Stimulated activated CD4-positive, alpha-beta T cell treated with anti-CD3 and anti-CD28 coated beads, TNF-alpha, amount 100 ng/mL, for 24 hours (primary cell): ENCODE measurements at regions not wholly inside any gene's neighbourhood (a gene's known extent, or its start where the extent isn't known, plus 50 kb on each side); places are given as distances from the start of the nearest gene placed in this dataset.

Source experiments
- DNase-seq, 3 experiments: peaks; one replicate each; pipeline ENCODE4 v3.0.0-alpha.2; 2020; ENCODE audit warnings: low read depth in 3 of 3

GRCh38 chr16:80489173-80489572, 51.6 kb upstream of the DYNLRB2 start:
- no peak for DNase-seq

GRCh38 chr16:80488167-80488566, 52.6 kb upstream of the DYNLRB2 start:
- no peak for DNase-seq

GRCh38 chr16:80480664-80481063, 60.1 kb upstream of the DYNLRB2 start:
- DNase-seq = no peak

GRCh38 chr16:80477838-80478237, 63.0 kb upstream of the DYNLRB2 start:
- DNase-seq = no peak

- no peak for DNase-seq
Observed at GRCh38 chr16:80468029-80468428, 72.8 kb upstream of the DYNLRB2 start.

- DNase-seq = peak; percentile 33 to 51 (median 44)
Observed at GRCh38 chr16:80466024-80466987, 74.5 kb upstream of the DYNLRB2 start.

GRCh38 chr16:80463751-80464495, 76.9 kb upstream of the DYNLRB2 start:
- DNase-seq = no peak

- no peak for DNase-seq
Observed at GRCh38 chr16:80463326-80463725, 77.5 kb upstream of the DYNLRB2 start.

GRCh38 chr16:80462917-80463316, 77.9 kb upstream of the DYNLRB2 start:
- DNase-seq = no peak

GRCh38 chr16:80460988-80461387, 79.8 kb upstream of the DYNLRB2 start:
- no peak for DNase-seq

- DNase-seq = no peak
Observed at GRCh38 chr16:80459966-80460365, 80.8 kb upstream of the DYNLRB2 start.

GRCh38 chr16:80459331-80459777, 81.4 kb upstream of the DYNLRB2 start:
- DNase-seq = no peak

- no peak for DNase-seq
Observed at GRCh38 chr16:80457871-80458270, 82.9 kb upstream of the DYNLRB2 start.

- DNase-seq = no peak
Observed at GRCh38 chr16:80454802-80455201, 86.0 kb upstream of the DYNLRB2 start.

GRCh38 chr16:80449392-80449791, 91.4 kb upstream of the DYNLRB2 start:
- no peak for DNase-seq

GRCh38 chr16:80447241-80447640, 93.6 kb upstream of the DYNLRB2 start:
- no peak for DNase-seq

- no peak for DNase-seq
Observed at GRCh38 chr16:80442779-80443178, 98.0 kb upstream of the DYNLRB2 start.

GRCh38 chr16:80441935-80442334, 98.9 kb upstream of the DYNLRB2 start:
- no peak for DNase-seq

GRCh38 chr16:80440667-80441066, 100.1 kb upstream of the DYNLRB2 start:
- DNase-seq = no peak

- DNase-seq = no peak
Observed at GRCh38 chr16:80437707-80438106, 103.1 kb upstream of the DYNLRB2 start.

GRCh38 chr16:80436510-80436909, 104.3 kb upstream of the DYNLRB2 start:
- no peak for DNase-seq

- DNase-seq = no peak
Observed at GRCh38 chr16:80433623-80434022, 107.2 kb upstream of the DYNLRB2 start.

GRCh38 chr16:80427795-80428194, 113.0 kb upstream of the DYNLRB2 start:
- DNase-seq = no peak
